ENCODE measurements at regions not wholly inside any gene's neighbourhood (a gene's known extent, or its start where the extent isn't known, plus 50 kb on each side); places are given as distances from the start of the nearest gene placed in this dataset.
"Not testable (repeated sequence)": the region's sequence is repeated elsewhere in the genome, so short reads cannot be mapped to it uniquely, and the experiment has no call there.

GRCh38 chr11:70547821-70548670 is 149.7 kb downstream of the CTTN start:
- peak in 1 of 3 donors; percentile 41 for DNase-seq (ENCODE audit: low read depth in 2 of 3, low spot score in 2 of 3)

- no peak for DNase-seq (ENCODE audit: low read depth in 2 of 3, low spot score in 2 of 3)
Observed at GRCh38 chr11:70548976-70549375, 150.6 kb downstream of the CTTN start.

- DNase-seq (ENCODE audit: low read depth in 2 of 3, low spot score in 2 of 3) = no peak
Observed at GRCh38 chr11:70549386-70549785, 151.1 kb downstream of the CTTN start.

GRCh38 chr11:70549796-70550195 is 151.5 kb downstream of the CTTN start:
- DNase-seq (ENCODE audit: low read depth in 2 of 3, low spot score in 2 of 3) = no peak

GRCh38 chr11:70550456-70551195 is 152.3 kb downstream of the CTTN start:
- DNase-seq (ENCODE audit: low read depth in 2 of 3, low spot score in 2 of 3) = no peak

GRCh38 chr11:70551351-70552166 is 153.2 kb downstream of the CTTN start:
- DNase-seq (ENCODE audit: low read depth in 2 of 3, low spot score in 2 of 3) = no peak

- no peak for DNase-seq (ENCODE audit: low read depth in 2 of 3, low spot score in 2 of 3)
Observed at GRCh38 chr11:70552167-70553150, 154.1 kb downstream of the CTTN start.

GRCh38 chr11:70555078-70555477 is 156.7 kb downstream of the CTTN start:
- no peak for DNase-seq (ENCODE audit: low read depth in 2 of 3, low spot score in 2 of 3)

GRCh38 chr11:70556884-70557741 is 158.8 kb downstream of the CTTN start:
- DNase-seq (ENCODE audit: low read depth in 2 of 3, low spot score in 2 of 3) = no peak

- no peak for DNase-seq (ENCODE audit: low read depth in 2 of 3, low spot score in 2 of 3)
Observed at GRCh38 chr11:70557742-70558485, 159.6 kb downstream of the CTTN start.

GRCh38 chr11:70558681-70559080 is 160.4 kb downstream of the CTTN start:
- no peak for DNase-seq (ENCODE audit: low read depth in 2 of 3, low spot score in 2 of 3)

- no peak for DNase-seq (ENCODE audit: low read depth in 2 of 3, low spot score in 2 of 3)
Observed at GRCh38 chr11:70559516-70559915, 161.2 kb downstream of the CTTN start.

- DNase-seq (ENCODE audit: low read depth in 2 of 3, low spot score in 2 of 3) = not testable (repeated sequence)
Observed at GRCh38 chr11:70560621-70561020, 162.3 kb downstream of the CTTN start.

GRCh38 chr11:70566768-70567530 is 168.6 kb downstream of the CTTN start:
- DNase-seq (ENCODE audit: low read depth in 2 of 3, low spot score in 2 of 3) = no peak

GRCh38 chr11:70567680-70568034 is 169.3 kb downstream of the CTTN start:
- DNase-seq (ENCODE audit: low read depth in 2 of 3, low spot score in 2 of 3) = no peak

GRCh38 chr11:70568035-70568813 is 169.9 kb downstream of the CTTN start:
- DNase-seq (ENCODE audit: low read depth in 2 of 3, low spot score in 2 of 3) = peak in 1 of 3 donors; percentile 25

Measured in hematopoietic multipotent progenitor cell (in vitro differentiated cells).